ENCODE measurements at regions not wholly inside any gene's neighbourhood (a gene's known extent, or its start where the extent isn't known, plus 50 kb on each side); places are given as distances from the start of the nearest gene placed in this dataset.

GRCh38 chr22:48635031-48635430 lies 1192.6 kb downstream of the BRD1 start:
- ChIA-PET CTCF (no interaction called here), RAD21 (ENCODE audit: low non-redundant PET in 1 of 2, low total read pairs in 2 of 2, uncharacterized antibody in 2 of 2, unreplicated experiment in 2 of 2) (no interaction called here), POLR2A (no interaction called here)
- Histone ChIP-seq H3K4me2 (ENCODE audit: low read length) (no peak overlapping the region), H3K27ac (ENCODE audit: low read depth, low read length) (no peak overlapping the region), H3K27me3 (ENCODE audit: insufficient read depth, low read length) (no peaks in the 10 kb centered on the region), H3K9me2 (ENCODE audit: insufficient read depth) (no peaks in the 10 kb centered on the region), H3K4me3 (replicated peaks in 1 of 2; ENCODE audit: low read depth in 1 of 2, low read length in 2 of 2) (no peak overlapping the region), H3K4me1 (ENCODE audit: control insufficient read depth in 1 of 2, insufficient read depth in 2 of 2, low read length in 2 of 2) (no peaks in the 10 kb centered on the region), H3K9ac (ENCODE audit: low read length) (no peak overlapping the region), H2AFZ (ENCODE audit: low read depth, low read length, poor library complexity, severe bottlenecking) (no peak overlapping the region), H3K9me3 (ENCODE audit: control insufficient read depth in 1 of 2, insufficient read depth in 1 of 2, low read depth in 1 of 2, low read length in 2 of 2) (no peaks in the 10 kb centered on the region), H3K79me2 (ENCODE audit: insufficient read depth, low read length) (no peaks in the 10 kb centered on the region), H3K36me3 (ENCODE audit: control insufficient read depth in 1 of 2, insufficient read depth in 2 of 2, low read length in 2 of 2) (no peaks in the 10 kb centered on the region), H4K20me1 (ENCODE audit: insufficient read depth) (no peaks in the 10 kb centered on the region)
- DNase-seq (ENCODE audit: low read depth, low spot score) (no peak), ATAC-seq (no peak)
- BruUV-seq (replicated peaks): no TSS peak
- TF ChIP-seq ZFX (IDR thresholded peaks at IDR 0.05) (no peak), POLR2AphosphoS5 (IDR thresholded peaks at IDR 0.05; ENCODE audit: low read depth, low read length) (no peak), MAX (IDR thresholded peaks at IDR 0.05) (no peak), EZH2 (IDR thresholded peaks at IDR 0.05) (no peak), POLR2A (IDR thresholded peaks at IDR 0.05; ENCODE audit: borderline replicate concordance, extremely low read depth, insufficient read depth, insufficient read length) (no peak), FOSL1 (IDR thresholded peaks at IDR 0.05; ENCODE audit: low read depth) (no peak), JUND (IDR thresholded peaks at IDR 0.05) (no peak), RAD21 (IDR thresholded peaks at IDR 0.05; ENCODE audit: low read depth) (no peak), SP1 (IDR thresholded peaks at IDR 0.05; ENCODE audit: low read depth) (no peak), ZNF274 (IDR thresholded peaks at IDR 0.05; ENCODE audit: low read depth, low read length) (no peak), EGR1 (IDR thresholded peaks at IDR 0.05; ENCODE audit: low read depth) (no peak), REST (IDR thresholded peaks at IDR 0.05; ENCODE audit: low read depth) (no peak), ELF1 (IDR thresholded peaks at IDR 0.05; ENCODE audit: borderline replicate concordance, low read depth) (no peak), ZBTB33 (IDR thresholded peaks at IDR 0.05; ENCODE audit: extremely low read depth, insufficient replicate concordance, low read length) (no peak), EZH2phosphoT487 (IDR thresholded peaks at IDR 0.05; ENCODE audit: borderline replicate concordance) (no peak), YY1 (IDR thresholded peaks at IDR 0.05; ENCODE audit: extremely low read depth, insufficient replicate concordance, low read depth, low read length) (no peak), CTCF (IDR thresholded peaks at IDR 0.05 in 2 of 3, conservative IDR thresholded peaks at IDR 0.05 in 1 of 3; ENCODE audit: borderline replicate concordance in 1 of 3, insufficient read depth in 1 of 3, low read depth in 2 of 3, low read length in 2 of 3) (no peak), TCF7L2 (IDR thresholded peaks at IDR 0.05; ENCODE audit: borderline replicate concordance, extremely low read depth, insufficient read depth, insufficient read length) (no peak), ATF3 (IDR thresholded peaks at IDR 0.05) (no peak)
- intact Hi-C loops (cut with micrococcal nuclease): no loop called here
